IMR-90 (cell line): ENCODE measurements at regions not wholly inside any gene's neighbourhood (a gene's known extent, or its start where the extent isn't known, plus 50 kb on each side); places are given as distances from the start of the nearest gene placed in this dataset.

Source experiments
- BHLHE40 ChIP-seq: fragments of 150-350 bp; IDR thresholded peaks from 2 replicates; pipeline ENCODE4 v1.6.1; 2016; ENCODE audit warnings: mild to moderate bottlenecking, low read depth, low read length
- CEBPB ChIP-seq: IDR thresholded peaks from 2 replicates; pipeline ENCODE4 v1.6.1; 2012; ENCODE audit warnings: low read depth, low read length, improper control_type of control experiment
- CHD1 ChIP-seq: IDR thresholded peaks from 2 replicates; pipeline ENCODE4 v1.6.1; 2012; ENCODE audit warnings: low read depth, low read length, improper control_type of control experiment
- CTCF ChIP-seq: conservative IDR thresholded peaks from 2 replicates; pipeline ENCODE4 v1.5.1; 2012; ENCODE audit warnings: mild to moderate bottlenecking, low read depth, low read length, improper control_type of control experiment
- MAFK ChIP-seq: IDR thresholded peaks from 2 replicates; pipeline ENCODE4 v1.6.1; 2012; ENCODE audit warnings: low read depth, low read length, improper control_type of control experiment
- MAZ ChIP-seq: IDR thresholded peaks from 2 replicates; pipeline ENCODE4 v1.6.1; 2012; ENCODE audit warnings: low read depth, mild to moderate bottlenecking, low read length, improper control_type of control experiment, moderate library complexity, borderline replicate concordance
- MXI1 ChIP-seq: IDR thresholded peaks from 2 replicates; pipeline ENCODE4 v1.6.1; 2012; ENCODE audit warnings: low read depth, mild to moderate bottlenecking, low read length, moderate library complexity, borderline replicate concordance
- POLR2A ChIP-seq: IDR thresholded peaks from 2 replicates; pipeline ENCODE4 v1.6.1; 2012; ENCODE audit warnings: mild to moderate bottlenecking, low read depth, low read length
- RAD21 ChIP-seq: IDR thresholded peaks from 2 replicates; pipeline ENCODE4 v1.6.1; 2012; ENCODE audit warnings: low read length, improper control_type of control experiment
- RFX5 ChIP-seq: IDR thresholded peaks from 2 replicates; pipeline ENCODE4 v1.8.0; 2012; ENCODE audit warnings: low read depth, mild to moderate bottlenecking, low read length, moderate library complexity
- SMC3 ChIP-seq: fragments of 150-350 bp; IDR thresholded peaks from 2 replicates; pipeline ENCODE4 v1.6.1; 2016; ENCODE audit warnings: low read depth, mild to moderate bottlenecking, antibody characterized with exemption, low read length, moderate library complexity
- TF ChIP-seq, protein P1 (sequence below): fragments of 150-350 bp; IDR thresholded peaks from 2 replicates; pipeline ENCODE4 v1.6.1; 2017; ENCODE audit warnings: mild to moderate bottlenecking, antibody characterized with exemption, low read length, low read depth
- TF ChIP-seq, protein P2 (sequence below): fragments of 150-350 bp; IDR thresholded peaks from 2 replicates; pipeline ENCODE4 v1.6.1; 2016; ENCODE audit warnings: low read depth, mild to moderate bottlenecking, low read length, moderate library complexity, borderline replicate concordance

- TF ChIP-seq CTCF (no peak), RFX5 (no peak), CHD1 (no peak), MAFK (no peak), POLR2A (no peak), MXI1 (no peak), CEBPB (no peak), MAZ (no peak), RAD21 (no peak), BHLHE40 (no peak), SMC3 (no peak)
- TF ChIP-seq, protein P1, sequence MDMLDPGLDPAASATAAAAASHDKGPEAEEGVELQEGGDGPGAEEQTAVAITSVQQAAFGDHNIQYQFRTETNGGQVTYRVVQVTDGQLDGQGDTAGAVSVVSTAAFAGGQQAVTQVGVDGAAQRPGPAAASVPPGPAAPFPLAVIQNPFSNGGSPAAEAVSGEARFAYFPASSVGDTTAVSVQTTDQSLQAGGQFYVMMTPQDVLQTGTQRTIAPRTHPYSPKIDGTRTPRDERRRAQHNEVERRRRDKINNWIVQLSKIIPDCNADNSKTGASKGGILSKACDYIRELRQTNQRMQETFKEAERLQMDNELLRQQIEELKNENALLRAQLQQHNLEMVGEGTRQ, result no peak
- TF ChIP-seq, protein P2, sequence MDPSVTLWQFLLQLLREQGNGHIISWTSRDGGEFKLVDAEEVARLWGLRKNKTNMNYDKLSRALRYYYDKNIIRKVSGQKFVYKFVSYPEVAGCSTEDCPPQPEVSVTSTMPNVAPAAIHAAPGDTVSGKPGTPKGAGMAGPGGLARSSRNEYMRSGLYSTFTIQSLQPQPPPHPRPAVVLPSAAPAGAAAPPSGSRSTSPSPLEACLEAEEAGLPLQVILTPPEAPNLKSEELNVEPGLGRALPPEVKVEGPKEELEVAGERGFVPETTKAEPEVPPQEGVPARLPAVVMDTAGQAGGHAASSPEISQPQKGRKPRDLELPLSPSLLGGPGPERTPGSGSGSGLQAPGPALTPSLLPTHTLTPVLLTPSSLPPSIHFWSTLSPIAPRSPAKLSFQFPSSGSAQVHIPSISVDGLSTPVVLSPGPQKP, result no peak
Observed at GRCh38 chr11:70486731-70487130, 88.4 kb downstream of the CTTN start.
